ENCODE measurements at regions not wholly inside any gene's neighbourhood (a gene's known extent, or its start where the extent isn't known, plus 50 kb on each side); places are given as distances from the start of the nearest gene placed in this dataset.

DNA sequence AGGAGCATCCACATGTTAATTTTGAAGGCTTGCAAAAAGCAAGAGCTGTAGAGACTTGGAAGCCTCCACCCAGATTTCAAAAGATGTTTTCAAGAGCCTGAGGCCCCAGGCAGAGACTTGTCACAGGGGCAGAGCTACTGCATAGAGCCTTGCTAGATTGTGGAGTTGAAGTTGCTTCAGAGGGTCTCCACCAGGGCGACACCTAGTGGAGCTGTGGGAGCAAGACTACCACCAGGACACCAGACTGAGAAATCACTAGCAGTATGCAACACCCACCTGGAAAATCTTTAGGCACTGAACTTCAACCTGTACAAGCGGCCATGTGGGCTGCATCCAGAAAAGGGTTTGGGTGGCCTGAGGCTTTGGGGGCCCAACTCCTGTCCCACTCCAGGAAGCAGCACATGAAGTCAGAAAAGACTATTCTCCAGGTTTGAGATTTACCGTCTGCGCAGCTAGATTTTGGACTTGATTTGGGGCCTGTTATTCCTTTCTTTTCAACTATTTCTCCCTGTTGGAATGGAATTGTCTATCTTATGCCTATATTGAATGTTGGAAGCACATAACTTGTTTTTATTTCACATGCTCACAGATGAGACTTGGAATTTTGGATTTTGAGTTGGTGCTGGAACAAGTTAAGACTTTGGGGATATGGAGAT lies 508.6 kb downstream of the FLRT2 start:
- TF ChIP-seq CTCF (IDR thresholded peaks at IDR 0.05; ENCODE audit: borderline replicate concordance, extremely low read depth, low read length, poor library complexity, severe bottlenecking), result peak; percentile 78
- no peak for TF ChIP-seq EZH2 (IDR thresholded peaks at IDR 0.05; ENCODE audit: borderline replicate concordance, low read depth, low read length, severe bottlenecking)
